Mucosa of descending colon (tissue), 3 donors: ENCODE measurements at regions not wholly inside any gene's neighbourhood (a gene's known extent, or its start where the extent isn't known, plus 50 kb on each side); places are given as distances from the start of the nearest gene placed in this dataset.

Experiments
- ATAC-seq: fragments of 200-7000 bp; cut with Tn5 transposase; one replicate; pipeline ENCODE4 v1.9.1; 2020; ENCODE audit warnings: mild to moderate bottlenecking, moderate library complexity
- DNase-seq, 3 donors: peaks; one replicate each; pipeline ENCODE4 v3.0.0-alpha.2; 2020
- H3K36me3 ChIP-seq: fragments of 200-600 bp; one replicate; pipeline ENCODE4 v1.8.0; 2021; ENCODE audit warnings: low read depth, mild to moderate bottlenecking
- H3K4me1 ChIP-seq: fragments of 200-600 bp; one replicate; pipeline ENCODE4 v1.8.0; 2021; ENCODE audit warnings: low read depth, mild to moderate bottlenecking
- H3K4me3 ChIP-seq: fragments of 200-600 bp; one replicate; pipeline ENCODE4 v1.8.0; 2021; ENCODE audit warnings: mild to moderate bottlenecking
- H3K9me3 ChIP-seq: fragments of 200-600 bp; one replicate; pipeline ENCODE4 v1.8.0; 2021; ENCODE audit warnings: mild to moderate bottlenecking
- CTCF ChIP-seq: fragments of 200-600 bp; IDR thresholded peaks from one replicate; pipeline ENCODE4 v1.8.0; 2022; ENCODE audit warnings: antibody characterized with exemption, mild to moderate bottlenecking
- intact Hi-C, 2 donors: fragments of 100-400 bp; cut with DNase I in 1 of 2; cut with micrococcal nuclease in 1 of 2; formaldehyde crosslinking; loops; one replicate each; pipeline versions ENCODE4 v1.11.0 to v1.11.1; 2022; cut with DNase I, micrococcal nuclease
- donor health status: DM: no; HTN: no; CAD: no; lungs with moderate emphysema.
- donor health status: DM: no; HTN: no; CAD: no.
- donor health status: DM: no; HTN: yes; CAD: no.

GRCh38 chr5:167912941-167913665 lies 378.3 kb upstream of the WWC1 start:
- Histone ChIP-seq H3K36me3 (no peaks in the 10 kb centered on the region), H3K4me1 (no peaks in the 10 kb centered on the region), H3K9me3 (no peaks in the 10 kb centered on the region), H3K4me3 (no peak overlapping the region)
- DNase-seq (no peak), ATAC-seq (no peak)
- no peak for TF ChIP-seq CTCF
- intact Hi-C loops = no loop called here

GRCh38 chr5:167915237-167915636 lies 376.2 kb upstream of the WWC1 start:
- intact Hi-C loops = no loop called here
- Histone ChIP-seq H3K36me3 (no peaks in the 10 kb centered on the region), H3K4me3 (no peak overlapping the region), H3K9me3 (no peaks in the 10 kb centered on the region), H3K4me1 (no peaks in the 10 kb centered on the region)
- DNase-seq = no peak
- TF ChIP-seq CTCF = no peak
- ATAC-seq = no peak

- ATAC-seq (no peak), DNase-seq (no peak)
- Histone ChIP-seq H3K4me3 (no peak overlapping the region), H3K9me3 (no peaks in the 10 kb centered on the region), H3K36me3 (no peaks in the 10 kb centered on the region), H3K4me1 (no peaks in the 10 kb centered on the region)
- intact Hi-C loops = no loop called here
- no peak for TF ChIP-seq CTCF
These were observed 375.2 kb upstream of the WWC1 start for GRCh38 chr5:167916261-167916691.

GRCh38 chr5:167916706-167917105 lies 374.7 kb upstream of the WWC1 start:
- no peak for TF ChIP-seq CTCF
- DNase-seq (peak in 1 of 3 donors; percentile 21), ATAC-seq (no peak)
- H3K4me1 ChIP-seq = no peaks in the 10 kb centered on the region
- H3K9me3 ChIP-seq = no peaks in the 10 kb centered on the region
- H3K36me3 ChIP-seq = no peaks in the 10 kb centered on the region
- no peak overlapping the region for H3K4me3 ChIP-seq
- intact Hi-C loops = no loop called here

GRCh38 chr5:167918184-167918812 lies 373.1 kb upstream of the WWC1 start:
- Histone ChIP-seq H3K4me3 (no peak overlapping the region), H3K4me1 (no peaks in the 10 kb centered on the region), H3K9me3 (no peaks in the 10 kb centered on the region), H3K36me3 (no peaks in the 10 kb centered on the region)
- TF ChIP-seq CTCF = no peak
- ATAC-seq (no peak), DNase-seq (no peak)
- intact Hi-C loops = no loop called here
